IMR-90 (cell line): ENCODE measurements at regions not wholly inside any gene's neighbourhood (a gene's known extent, or its start where the extent isn't known, plus 50 kb on each side); places are given as distances from the start of the nearest gene placed in this dataset.

Experiments used
- ATAC-seq: fragments of 200-7000 bp; cut with Tn5 transposase; 2 replicates; pipeline ENCODE4 v1.9.1; 2020; ENCODE audit warnings: low read depth, mild to moderate bottlenecking, moderate library complexity
- BruUV-seq: library from RNA; stranded (reverse); fragments of 400-500 nt; replicated peaks from 2 replicates; lab custom pipeline; 2021; lab: Mats Ljungman, UMichigan
- CTCF ChIA-PET: fragments of 300-600 bp; formaldehyde crosslinking; extraction: SDS; loops from one replicate; lab custom pipeline; 2021; ENCODE audit warnings: antibody characterized with exemption; lab: Yijun Ruan, JAX
- POLR2A ChIA-PET: fragments of 300-600 bp; sonication (Branson Sonifier 250); formaldehyde crosslinking; loops from one replicate; lab custom pipeline; 2022; ENCODE audit warnings: antibody characterized with exemption; ENCODE audit not compliant: unreplicated experiment; lab: Charles Lee
- DNase-seq: peaks from one replicate; pipeline ENCODE4 v3.0.0; 2013
- H2AFZ ChIP-seq: replicated peaks from 2 replicates; pipeline ENCODE3; 2013; ENCODE audit warnings: low read length, mild to moderate bottlenecking; ENCODE audit not compliant: poor library complexity
- H2AK5ac ChIP-seq: 2 replicates; pipeline ENCODE4 v1.6.1; 2013; ENCODE audit warnings: low read depth, low read length, inconsistent platforms
- H2AK9ac ChIP-seq: replicated peaks from 2 replicates; pipeline ENCODE3; 2013; ENCODE audit warnings: mild to moderate bottlenecking, low read depth, low read length, moderate library complexity; ENCODE audit not compliant: poor library complexity
- H2BK120ac ChIP-seq: 2 replicates; pipeline ENCODE4 v1.6.1; 2013; ENCODE audit warnings: low read depth, low read length, inconsistent platforms
- H2BK15ac ChIP-seq: 3 replicates; pipeline ENCODE4 v1.6.1; 2013; ENCODE audit warnings: low read depth, low read length, inconsistent platforms
- H2BK20ac ChIP-seq: 2 replicates; pipeline ENCODE4 v1.6.1; 2013; ENCODE audit warnings: low read depth, mild to moderate bottlenecking, inconsistent platforms, low read length, moderate library complexity
- H2BK5ac ChIP-seq: 2 replicates; pipeline ENCODE4 v1.6.1; 2013; ENCODE audit warnings: mild to moderate bottlenecking, low read depth, low read length, inconsistent platforms; ENCODE audit not compliant: poor library complexity, severe bottlenecking
- H3K14ac ChIP-seq: replicated peaks from 2 replicates; pipeline ENCODE4 v1.6.1; 2013; ENCODE audit warnings: low read depth, low read length, inconsistent platforms
- H3K18ac ChIP-seq: 2 replicates; pipeline ENCODE4 v1.6.1; 2013; ENCODE audit warnings: low read depth, low read length, control low read depth
- H3K23ac ChIP-seq: 2 replicates; pipeline ENCODE4 v1.6.1; 2013; ENCODE audit warnings: low read depth, low read length, inconsistent platforms
- H3K27ac ChIP-seq: 2 replicates; pipeline ENCODE4 v1.5.1; 2013; ENCODE audit warnings: mild to moderate bottlenecking, control low read depth, low read length; ENCODE audit not compliant: insufficient read depth
- H3K27me3 ChIP-seq: 2 replicates; pipeline ENCODE4 v1.6.1; 2013; ENCODE audit warnings: low read length; ENCODE audit not compliant: control insufficient read depth, insufficient read depth
- H3K36me3 ChIP-seq: 2 replicates; pipeline ENCODE4 v1.6.1; 2013; ENCODE audit warnings: low read length, mixed read lengths; ENCODE audit not compliant: control insufficient read depth, insufficient read depth
- H3K4ac ChIP-seq: 2 replicates; pipeline ENCODE4 v1.6.1; 2013; ENCODE audit warnings: low read depth, low read length, inconsistent platforms
- H3K4me1 ChIP-seq: 2 replicates; pipeline ENCODE4 v1.6.1; 2013; ENCODE audit warnings: low read length, mixed read lengths; ENCODE audit not compliant: control insufficient read depth, insufficient read depth
- H3K4me2 ChIP-seq: 2 replicates; pipeline ENCODE4 v1.6.1; 2013; ENCODE audit warnings: low read depth, mild to moderate bottlenecking, control low read depth, low read length, moderate library complexity
- H3K4me3 ChIP-seq: 2 replicates; pipeline ENCODE4 v1.5.1; 2013; ENCODE audit warnings: low read depth, mild to moderate bottlenecking, control low read depth, low read length, moderate library complexity; ENCODE audit not compliant: insufficient read depth
- H3K56ac ChIP-seq: 2 replicates; pipeline ENCODE4 v1.6.1; 2013; ENCODE audit warnings: low read length, inconsistent platforms; ENCODE audit not compliant: insufficient read depth; ENCODE audit errors: extremely low read depth
- H3K79me1 ChIP-seq, 2 experiments: 2 replicates each; pipeline ENCODE4 v1.6.1; 2013; ENCODE audit warnings: low read length in 2 of 2, inconsistent platforms in 1 of 2, low read depth in 1 of 2
- H3K9ac ChIP-seq: 2 replicates; pipeline ENCODE4 v1.6.1; 2013; ENCODE audit warnings: low read depth, low read length, control low read depth
- H3K9me1 ChIP-seq: 2 replicates; pipeline ENCODE4 v1.6.1; 2013; ENCODE audit warnings: low read length, inconsistent platforms; ENCODE audit not compliant: insufficient read depth
- H3K9me3 ChIP-seq: 2 replicates; pipeline ENCODE4 v1.6.1; 2013; ENCODE audit warnings: low read length; ENCODE audit not compliant: control insufficient read depth, insufficient read depth
- H4K20me1 ChIP-seq: 2 replicates; pipeline ENCODE4 v1.6.1; 2013; ENCODE audit warnings: low read length, inconsistent platforms; ENCODE audit not compliant: insufficient read depth
- H4K5ac ChIP-seq: 2 replicates; pipeline ENCODE4 v1.6.1; 2013; ENCODE audit warnings: mild to moderate bottlenecking, low read depth, low read length, control low read depth
- H4K8ac ChIP-seq, 2 experiments: 2 replicates each; pipeline ENCODE4 v1.6.1; 2013; ENCODE audit warnings: low read depth in 2 of 2, low read length in 2 of 2, control low read depth in 1 of 2, inconsistent platforms in 1 of 2
- H4K91ac ChIP-seq: 2 replicates; pipeline ENCODE4 v1.6.1; 2013; ENCODE audit warnings: low read depth, low read length, inconsistent platforms; ENCODE audit not compliant: insufficient read depth
- CEBPB ChIP-seq: IDR thresholded peaks from 2 replicates; pipeline ENCODE4 v1.6.1; 2012; ENCODE audit warnings: low read depth, low read length, improper control_type of control experiment
- CTCF ChIP-seq: conservative IDR thresholded peaks from 2 replicates; pipeline ENCODE4 v1.5.1; 2012; ENCODE audit warnings: mild to moderate bottlenecking, low read depth, low read length, improper control_type of control experiment
- FOS ChIP-seq: fragments of 150-350 bp; IDR thresholded peaks from 2 replicates; pipeline ENCODE4 v1.6.1; 2016; ENCODE audit warnings: low read depth, low read length
- NFE2L2 ChIP-seq: fragments of 150-350 bp; IDR thresholded peaks from 2 replicates; pipeline ENCODE4 v1.6.1; 2016; ENCODE audit warnings: low read depth, mild to moderate bottlenecking, low read length
- WGBS, 2 experiments: methylation state at CpG; one replicate each; pipeline versions ENCODE4 v1.1.5 to v1.1.7; 2013; ENCODE audit warnings: missing lambda C conversion rate in 2 of 2; ENCODE audit not compliant: insufficient read length in 1 of 2; ENCODE audit errors: extremely low coverage in 2 of 2; 5-methylcytosine and 5-hydroxymethylcytosine counted together
- dilution Hi-C: fragments of 300-500 bp; cut with HindIII; formaldehyde crosslinking; loops from one replicate; pipeline ENCODE4 v1.14.3; 2018; ENCODE audit warnings: low sequenced_read_pairs; ENCODE audit not compliant: unreplicated experiment
- in situ Hi-C: fragments of 300-500 bp; cut with MboI; formaldehyde crosslinking; loops from 3 replicates; pipeline ENCODE4 v1.14.3; 2019; ENCODE audit warnings: low sequenced_read_pairs, inconsistent platforms, mixed read lengths
- intact Hi-C: fragments of 100-400 bp; cut with micrococcal nuclease; formaldehyde crosslinking; loops from 2 replicates; pipeline ENCODE4 v1.10.0; 2022

- no peak overlapping the region for H2BK15ac ChIP-seq
- H3K4me3 ChIP-seq = no peak overlapping the region
- BruUV-seq = no TSS peak
- no peak overlapping the region for H2BK120ac ChIP-seq
- no peak overlapping the region for H3K4me2 ChIP-seq
- H4K8ac ChIP-seq = no peak overlapping the region
- TF ChIP-seq NFE2L2 (no peak), CEBPB (peak; percentile 82), FOS (no peak), CTCF (no peak)
- H3K27me3 ChIP-seq = no peaks in the 10 kb centered on the region
- H3K27ac ChIP-seq = no peak overlapping the region
- H4K20me1 ChIP-seq = no peaks in the 10 kb centered on the region
- no peak overlapping the region for H3K18ac ChIP-seq
- H3K36me3 ChIP-seq = no peaks in the 10 kb centered on the region
- intact Hi-C loops = no loop called here
- H3K9me1 ChIP-seq = no peaks in the 10 kb centered on the region
- H3K14ac ChIP-seq = no peak overlapping the region
- no peak overlapping the region for H4K91ac ChIP-seq
- no peak overlapping the region for H3K9ac ChIP-seq
- no peak for ATAC-seq
- WGBS, 2 experiments = no CpG with 5 or more reads among the region's 7 CpGs
- H2AK5ac ChIP-seq = no peak overlapping the region
- H3K23ac ChIP-seq = no peak overlapping the region
- H2AK9ac ChIP-seq = no peak overlapping the region
- no peak overlapping the region for H3K4ac ChIP-seq
- H3K79me1 ChIP-seq = no peaks in the 10 kb centered on the region
- H2AFZ ChIP-seq = no peak overlapping the region
- no peak overlapping the region for H3K56ac ChIP-seq
- no peaks in the 10 kb centered on the region for H3K9me3 ChIP-seq
- H2BK5ac ChIP-seq = no peak overlapping the region
- H3K4me1 ChIP-seq = no peaks in the 10 kb centered on the region
- in situ Hi-C loops = no loop called here
- no peak overlapping the region for H2BK20ac ChIP-seq
- CTCF ChIA-PET = no interaction called here
- dilution Hi-C loops = no loop called here
- no peak for DNase-seq
- H4K5ac ChIP-seq = no peak overlapping the region
- POLR2A ChIA-PET = no interaction called here
Observed at GRCh38 chr5:164561933-164562872, 1056.8 kb downstream of the MAT2B start.
